Endodermal cell (in vitro differentiated cells): ENCODE measurements at regions not wholly inside any gene's neighbourhood (a gene's known extent, or its start where the extent isn't known, plus 50 kb on each side); places are given as distances from the start of the nearest gene placed in this dataset.
"Not testable (repeated sequence)": the region's sequence is repeated elsewhere in the genome, so short reads cannot be mapped to it uniquely, and the experiment has no call there.

Experiments
- DNase-seq: peaks from one replicate; pipeline ENCODE4 v3.0.0-alpha.2; 2017
- H3K27ac ChIP-seq: 2 replicates; pipeline ENCODE4 v1.5.1; 2013; ENCODE audit warnings: mild to moderate bottlenecking, low read depth, low read length, moderate library complexity
- H3K27me3 ChIP-seq: 2 replicates; pipeline ENCODE4 v1.6.1; 2013; ENCODE audit warnings: mild to moderate bottlenecking, low read length, moderate library complexity; ENCODE audit not compliant: insufficient read depth, control insufficient read depth, poor library complexity, severe bottlenecking
- H3K36me3 ChIP-seq: 2 replicates; pipeline ENCODE4 v1.7.0; 2013; ENCODE audit warnings: mild to moderate bottlenecking, low read length, moderate library complexity; ENCODE audit not compliant: control insufficient read depth, insufficient read depth
- H3K4me1 ChIP-seq: one replicate; pipeline ENCODE4 v1.7.0; 2013; ENCODE audit warnings: low read length; ENCODE audit not compliant: control insufficient read depth, insufficient read depth
- H3K4me3 ChIP-seq: 2 replicates; pipeline ENCODE4 v1.5.1; 2013; ENCODE audit warnings: mild to moderate bottlenecking, low read length, moderate library complexity
- H3K9ac ChIP-seq: 2 replicates; pipeline ENCODE4 v1.6.1; 2013; ENCODE audit warnings: mild to moderate bottlenecking, low read length, moderate library complexity; ENCODE audit not compliant: poor library complexity, severe bottlenecking; ENCODE audit errors: extremely low read depth
- H3K9me3 ChIP-seq: 2 replicates; pipeline ENCODE4 v1.6.1; 2013; ENCODE audit warnings: mild to moderate bottlenecking, low read length, moderate library complexity; ENCODE audit not compliant: control insufficient read depth
- H3K27ac Mint-ChIP-seq: 2 replicates; pipeline ENCODE4 v1.8.0; 2020; ENCODE audit warnings: mixed read lengths
- H3K27me3 Mint-ChIP-seq: 2 replicates; pipeline ENCODE4 v1.8.0; 2021; ENCODE audit warnings: mild to moderate bottlenecking, mixed read lengths; ENCODE audit not compliant: insufficient read depth
- H3K36me3 Mint-ChIP-seq: 2 replicates; pipeline ENCODE4 v1.8.0; 2020; ENCODE audit warnings: low read depth, mixed read lengths
- H3K4me1 Mint-ChIP-seq: 2 replicates; pipeline ENCODE4 v1.8.0; 2020; ENCODE audit warnings: mixed read lengths
- H3K4me3 Mint-ChIP-seq: 2 replicates; pipeline ENCODE4 v1.8.0; 2020; ENCODE audit warnings: mild to moderate bottlenecking, moderate library complexity, mixed read lengths
- H3K9me3 Mint-ChIP-seq: 2 replicates; pipeline ENCODE4 v1.8.0; 2020; ENCODE audit warnings: mild to moderate bottlenecking, mixed read lengths
- CTCF ChIP-seq: fragments of 200-600 bp; sonication (generic); conservative IDR thresholded peaks from 2 replicates; pipeline ENCODE4 v1.5.0; 2021; ENCODE audit warnings: antibody characterized with exemption, mild to moderate bottlenecking
- WGBS, 2 experiments: methylation state at CpG; one replicate each; pipeline versions ENCODE4 v1.1.5 to v1.1.7; 2013; ENCODE audit warnings: missing lambda C conversion rate in 2 of 2, mixed read lengths in 1 of 2; ENCODE audit not compliant: insufficient coverage in 1 of 2, insufficient read length in 1 of 2; 5-methylcytosine and 5-hydroxymethylcytosine counted together

GRCh38 chr4:120263618-120264017 is 197.0 kb upstream of the MAD2L1 start:
- H3K4me3 ChIP-seq = no peak overlapping the region
- Mint-ChIP-seq H3K4me1 (peaks cover 1% of the 10 kb centered on the region), H3K36me3 (no peaks in the 10 kb centered on the region), H3K27ac (no peak overlapping the region), H3K9me3 (no peaks in the 10 kb centered on the region), H3K4me3 (no peak overlapping the region), H3K27me3 (no peaks in the 10 kb centered on the region)
- DNase-seq = no peak
- no peak for TF ChIP-seq CTCF
- H3K27me3 ChIP-seq = no peaks in the 10 kb centered on the region
- no peak overlapping the region for H3K9ac ChIP-seq
- WGBS, 2 experiments = 49 to 53% methylated on average over 4 of the region's 4 CpGs
- peak overlapping the region; percentile 40 for H3K27ac ChIP-seq
- H3K36me3 ChIP-seq = no peaks in the 10 kb centered on the region
- H3K9me3 ChIP-seq = no peaks in the 10 kb centered on the region
- H3K4me1 ChIP-seq = no peaks in the 10 kb centered on the region

DNA sequence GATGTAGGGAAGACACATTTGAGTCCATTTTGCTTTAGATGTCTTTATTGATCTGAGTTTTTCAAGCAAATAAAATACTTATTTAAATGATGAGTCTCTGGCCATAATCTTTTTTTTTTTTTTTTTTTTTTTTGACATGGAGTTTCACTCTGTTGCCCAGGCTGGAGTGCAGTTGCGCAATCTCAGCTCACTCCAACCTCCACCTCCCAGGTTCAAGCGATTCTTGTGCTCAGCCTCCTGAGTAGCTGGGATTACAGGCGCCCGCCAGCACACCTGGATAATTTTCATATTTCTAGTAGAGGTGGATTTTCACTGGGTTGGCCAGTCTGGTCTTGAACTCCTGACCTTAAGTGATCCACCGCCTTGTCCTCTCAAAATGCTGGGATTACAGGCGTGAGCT is 194.5 kb upstream of the MAD2L1 start:
- Mint-ChIP-seq H3K36me3 (no peaks in the 10 kb centered on the region), H3K4me1 (peaks cover 1% of the 10 kb centered on the region), H3K4me3 (peak overlapping the region; percentile 59), H3K9me3 (no peaks in the 10 kb centered on the region), H3K27me3 (no peaks in the 10 kb centered on the region), H3K27ac (no peak overlapping the region)
- no peak overlapping the region for H3K9ac ChIP-seq
- H3K36me3 ChIP-seq = no peaks in the 10 kb centered on the region
- TF ChIP-seq CTCF = no peak
- no peaks in the 10 kb centered on the region for H3K4me1 ChIP-seq
- no peak overlapping the region for H3K27ac ChIP-seq
- DNase-seq = no peak
- H3K27me3 ChIP-seq = no peaks in the 10 kb centered on the region
- WGBS, 2 experiments = 93 to 98% methylated on average over 5 to 6 of the region's 6 CpGs
- no peaks in the 10 kb centered on the region for H3K9me3 ChIP-seq
- no peak overlapping the region for H3K4me3 ChIP-seq

DNA sequence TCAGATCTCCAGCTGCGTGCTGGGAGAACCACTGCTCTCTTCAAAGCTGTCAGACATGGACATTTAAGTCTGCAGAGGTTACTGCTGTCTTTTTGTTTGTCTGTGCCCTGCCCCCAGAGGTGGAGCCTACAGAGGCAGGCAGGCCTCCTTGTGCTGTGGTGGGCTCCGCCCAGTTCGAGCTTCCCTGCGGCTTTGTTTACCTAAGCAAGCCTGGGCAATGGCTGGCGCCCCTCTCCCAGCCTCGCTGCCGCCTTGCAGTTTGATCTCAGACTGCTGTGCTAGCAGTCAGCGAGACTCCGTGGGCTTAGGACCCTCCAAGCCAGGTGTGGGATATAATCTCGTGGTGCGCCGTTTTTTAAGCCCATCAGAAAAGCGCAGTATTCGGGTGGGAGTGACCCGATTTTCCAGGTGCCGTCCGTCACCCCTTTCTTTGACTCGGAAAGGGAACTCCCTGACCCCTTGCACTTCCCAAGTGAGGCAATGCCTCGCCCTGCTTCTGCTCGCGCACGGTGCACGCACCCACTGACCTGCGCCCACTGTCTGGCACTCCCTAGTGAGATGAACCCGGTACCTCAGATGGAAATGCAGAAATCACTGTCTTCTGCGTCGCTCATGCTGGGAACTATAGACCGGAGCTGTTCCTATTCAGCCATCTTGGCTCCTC is 189.6 kb upstream of the MAD2L1 start:
- not testable (repeated sequence) for H3K9me3 Mint-ChIP-seq, H3K27me3 ChIP-seq, H3K27me3 Mint-ChIP-seq, H3K4me1 Mint-ChIP-seq, H3K36me3 Mint-ChIP-seq, H3K4me1 ChIP-seq, H3K36me3 ChIP-seq, H3K9me3 ChIP-seq, H3K27ac ChIP-seq
- H3K4me3 Mint-ChIP-seq = peak overlapping the region; percentile 93
- peak overlapping the region; percentile 75 for H3K4me3 ChIP-seq
- H3K27ac Mint-ChIP-seq = peak overlapping the region; percentile 99
- peak; percentile 82 for DNase-seq
- whole genome bisulfite sequencing, 2 experiments = 28% methylated on average over 25 of the region's 28 CpGs; no CpG with 5 or more reads in 1 of the 2 experiments
- H3K9ac ChIP-seq = peak overlapping the region; percentile 47
